ENCODE measurements at regions not wholly inside any gene's neighbourhood (a gene's known extent, or its start where the extent isn't known, plus 50 kb on each side); places are given as distances from the start of the nearest gene placed in this dataset.

GRCh38 chr4:125891597-125892258 lies 577.0 kb downstream of the FAT4 start:
- no peaks in the 10 kb centered on the region for H3K9me3 ChIP-seq (ENCODE audit: insufficient read depth, low read length, severe bottlenecking)
- no peaks in the 10 kb centered on the region for H3K4me1 ChIP-seq (ENCODE audit: insufficient read depth, low read length)
- H3K27ac ChIP-seq (ENCODE audit: low read length) = no peak overlapping the region
- no peaks in the 10 kb centered on the region for H3K36me3 ChIP-seq (ENCODE audit: insufficient read depth, low read length)
- no peaks in the 10 kb centered on the region for H3K27me3 ChIP-seq (ENCODE audit: insufficient read depth, low read length, poor library complexity)
- no peak overlapping the region for H2AFZ ChIP-seq (ENCODE audit: low read depth, low read length)
- no peak overlapping the region for H3K9ac ChIP-seq (ENCODE audit: low read depth, low read length)
- no peaks in the 10 kb centered on the region for H3K79me2 ChIP-seq (ENCODE audit: insufficient read depth, low read length)
- no peak for ATAC-seq (ENCODE audit: insufficient read depth, low read depth)
- no peaks in the 10 kb centered on the region for H4K20me1 ChIP-seq (ENCODE audit: insufficient read depth, low read length)
- no peak overlapping the region for H3K4me3 ChIP-seq (ENCODE audit: low read depth in 1 of 2, low read length in 2 of 2)
- TF ChIP-seq, protein P1, sequence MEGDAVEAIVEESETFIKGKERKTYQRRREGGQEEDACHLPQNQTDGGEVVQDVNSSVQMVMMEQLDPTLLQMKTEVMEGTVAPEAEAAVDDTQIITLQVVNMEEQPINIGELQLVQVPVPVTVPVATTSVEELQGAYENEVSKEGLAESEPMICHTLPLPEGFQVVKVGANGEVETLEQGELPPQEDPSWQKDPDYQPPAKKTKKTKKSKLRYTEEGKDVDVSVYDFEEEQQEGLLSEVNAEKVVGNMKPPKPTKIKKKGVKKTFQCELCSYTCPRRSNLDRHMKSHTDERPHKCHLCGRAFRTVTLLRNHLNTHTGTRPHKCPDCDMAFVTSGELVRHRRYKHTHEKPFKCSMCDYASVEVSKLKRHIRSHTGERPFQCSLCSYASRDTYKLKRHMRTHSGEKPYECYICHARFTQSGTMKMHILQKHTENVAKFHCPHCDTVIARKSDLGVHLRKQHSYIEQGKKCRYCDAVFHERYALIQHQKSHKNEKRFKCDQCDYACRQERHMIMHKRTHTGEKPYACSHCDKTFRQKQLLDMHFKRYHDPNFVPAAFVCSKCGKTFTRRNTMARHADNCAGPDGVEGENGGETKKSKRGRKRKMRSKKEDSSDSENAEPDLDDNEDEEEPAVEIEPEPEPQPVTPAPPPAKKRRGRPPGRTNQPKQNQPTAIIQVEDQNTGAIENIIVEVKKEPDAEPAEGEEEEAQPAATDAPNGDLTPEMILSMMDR (IDR thresholded peaks at IDR 0.05; ENCODE audit: borderline replicate concordance, extremely low read depth, low read length, poor library complexity, severe bottlenecking) = no peak
- no peak for TF ChIP-seq EZH2 (IDR thresholded peaks at IDR 0.05; ENCODE audit: borderline replicate concordance, low read depth, low read length, severe bottlenecking)
- no peak overlapping the region for H3K4me2 ChIP-seq (ENCODE audit: insufficient read depth, low read length)
- DNase-seq = no peak

DNA sequence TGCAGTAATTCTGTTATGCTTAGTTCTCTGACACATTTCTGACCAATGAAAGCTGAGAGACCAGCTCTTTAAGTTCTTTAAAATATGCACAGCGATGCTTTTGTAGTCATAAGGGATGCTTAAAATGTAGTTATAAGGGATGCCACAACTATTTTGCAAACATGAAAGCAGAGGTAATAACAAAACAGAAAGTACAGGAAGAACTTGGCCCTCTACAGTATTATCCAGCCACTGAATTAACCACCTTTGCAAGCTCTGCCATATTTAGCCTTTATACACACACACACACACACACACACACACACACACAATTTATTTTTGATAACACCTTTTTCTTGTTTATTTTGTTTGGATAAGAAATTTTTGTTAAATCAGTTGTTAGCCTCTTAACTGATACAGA lies 590.0 kb downstream of the FAT4 start:
- Histone ChIP-seq H2AFZ (ENCODE audit: low read depth, low read length) (no peak overlapping the region), H3K27ac (ENCODE audit: low read length) (no peak overlapping the region), H3K4me1 (ENCODE audit: insufficient read depth, low read length) (no peaks in the 10 kb centered on the region), H3K79me2 (ENCODE audit: insufficient read depth, low read length) (no peaks in the 10 kb centered on the region), H3K36me3 (ENCODE audit: insufficient read depth, low read length) (no peaks in the 10 kb centered on the region), H3K9me3 (ENCODE audit: insufficient read depth, low read length, severe bottlenecking) (no peaks in the 10 kb centered on the region), H4K20me1 (ENCODE audit: insufficient read depth, low read length) (no peaks in the 10 kb centered on the region), H3K4me3 (ENCODE audit: low read depth in 1 of 2, low read length in 2 of 2) (no peak overlapping the region), H3K4me2 (ENCODE audit: insufficient read depth, low read length) (no peak overlapping the region), H3K27me3 (ENCODE audit: insufficient read depth, low read length, poor library complexity) (no peaks in the 10 kb centered on the region), H3K9ac (ENCODE audit: low read depth, low read length) (no peak overlapping the region)
- DNase-seq (no peak), ATAC-seq (ENCODE audit: insufficient read depth, low read depth) (no peak)
- TF ChIP-seq EZH2 (IDR thresholded peaks at IDR 0.05; ENCODE audit: borderline replicate concordance, low read depth, low read length, severe bottlenecking) = no peak
- TF ChIP-seq, protein P1 (IDR thresholded peaks at IDR 0.05; ENCODE audit: borderline replicate concordance, extremely low read depth, low read length, poor library complexity, severe bottlenecking) = no peak

DNA sequence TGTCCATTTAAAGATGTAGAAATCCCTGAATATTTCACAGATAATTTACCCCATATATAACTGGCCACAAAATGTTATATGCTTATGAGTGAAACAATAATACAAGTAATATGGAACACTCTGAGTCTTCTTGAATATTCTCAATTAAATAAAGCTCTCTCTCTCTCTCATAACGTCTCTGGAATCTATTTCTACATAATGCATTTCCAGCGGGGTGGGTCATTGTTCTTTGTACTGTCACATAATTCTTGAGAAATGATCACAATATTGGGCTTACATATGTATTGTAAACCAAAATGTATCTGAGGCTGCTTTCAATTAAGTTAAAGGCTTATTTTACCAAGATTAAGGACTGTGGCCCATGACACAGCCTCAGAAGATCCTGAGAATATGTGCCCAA lies 596.3 kb downstream of the FAT4 start:
- Histone ChIP-seq H3K9ac (ENCODE audit: low read depth, low read length) (no peak overlapping the region), H3K27ac (ENCODE audit: low read length) (no peak overlapping the region), H3K4me3 (ENCODE audit: low read depth in 1 of 2, low read length in 2 of 2) (no peak overlapping the region), H2AFZ (ENCODE audit: low read depth, low read length) (no peak overlapping the region), H3K27me3 (ENCODE audit: insufficient read depth, low read length, poor library complexity) (no peaks in the 10 kb centered on the region), H3K4me1 (ENCODE audit: insufficient read depth, low read length) (no peaks in the 10 kb centered on the region), H4K20me1 (ENCODE audit: insufficient read depth, low read length) (no peaks in the 10 kb centered on the region), H3K9me3 (ENCODE audit: insufficient read depth, low read length, severe bottlenecking) (no peaks in the 10 kb centered on the region), H3K36me3 (ENCODE audit: insufficient read depth, low read length) (no peaks in the 10 kb centered on the region), H3K4me2 (ENCODE audit: insufficient read depth, low read length) (no peak overlapping the region), H3K79me2 (ENCODE audit: insufficient read depth, low read length) (no peaks in the 10 kb centered on the region)
- ATAC-seq (ENCODE audit: insufficient read depth, low read depth) (no peak), DNase-seq (no peak)
- TF ChIP-seq, protein P1 (IDR thresholded peaks at IDR 0.05; ENCODE audit: borderline replicate concordance, extremely low read depth, low read length, poor library complexity, severe bottlenecking) = no peak
- no peak for TF ChIP-seq EZH2 (IDR thresholded peaks at IDR 0.05; ENCODE audit: borderline replicate concordance, low read depth, low read length, severe bottlenecking)
